Tibial nerve (tissue), 4 donors: ENCODE measurements at regions not wholly inside any gene's neighbourhood (a gene's known extent, or its start where the extent isn't known, plus 50 kb on each side); places are given as distances from the start of the nearest gene placed in this dataset.

Experiments
- DNase-seq, 2 donors: peaks; one replicate each; pipeline ENCODE4 v3.0.0-alpha.2; 2019; ENCODE audit warnings: low spot score in 2 of 2
- H3K27ac ChIP-seq, 4 donors: fragments of 200-600 bp; sonication (generic) in 3 of 4; one replicate each; pipeline ENCODE4 v1.5.1; 2017 to 2019; ENCODE audit warnings: mild to moderate bottlenecking in 1 of 4
- H3K27me3 ChIP-seq, 2 donors: fragments of 200-600 bp; sonication (generic) in 1 of 2; one replicate each; pipeline versions ENCODE4 v1.5.1 to v1.6.0; 2017 to 2019
- H3K36me3 ChIP-seq, 3 donors: fragments of 200-600 bp; sonication (generic); one replicate each; pipeline ENCODE4 v1.5.1; 2018 to 2019
- H3K4me1 ChIP-seq, 4 donors: fragments of 200-600 bp; sonication (generic) in 3 of 4; one replicate each; pipeline ENCODE4 v1.5.1; 2017 to 2019
- H3K4me3 ChIP-seq, 4 donors: fragments of 200-600 bp; sonication (generic) in 3 of 4; one replicate each; pipeline ENCODE4 v1.5.1; 2017 to 2019; ENCODE audit warnings: mild to moderate bottlenecking in 1 of 4, moderate library complexity in 1 of 4
- H3K9me3 ChIP-seq, 4 donors: fragments of 200-600 bp; sonication (generic) in 3 of 4; one replicate each; pipeline ENCODE4 v1.5.1; 2017 to 2019
- CTCF ChIP-seq, 5 experiments: fragments of 200-600 bp in 3 of 5; fragments of 450-650 bp in 2 of 5; sonication (generic) in 3 of 5; IDR thresholded peaks; one replicate each; pipeline ENCODE4 v1.5.1; 2016 to 2019; ENCODE audit warnings: antibody characterized with exemption in 5 of 5, mild to moderate bottlenecking in 3 of 5, moderate library complexity in 2 of 5
- EP300 ChIP-seq, 2 donors: sonication (generic); formaldehyde crosslinking; IDR thresholded peaks; one replicate each; pipeline ENCODE4 v1.6.1; 2017; ENCODE audit warnings: antibody characterized with exemption in 2 of 2, mild to moderate bottlenecking in 1 of 2
- POLR2A ChIP-seq, 2 donors: fragments of 450-650 bp; IDR thresholded peaks; one replicate each; pipeline ENCODE4 v1.6.1; 2017; ENCODE audit warnings: antibody characterized with exemption in 2 of 2, mild to moderate bottlenecking in 2 of 2, moderate library complexity in 2 of 2
- WGBS, 2 donors: methylation state at CpG; one replicate each; pipeline ENCODE4 v1.1.5; 2018; 5-methylcytosine and 5-hydroxymethylcytosine counted together

- Histone ChIP-seq H3K9me3 (no peaks in the 10 kb centered on the region), H3K4me3 (no peak overlapping the region), H3K27me3 (no peaks in the 10 kb centered on the region), H3K4me1 (no peaks in the 10 kb centered on the region), H3K36me3 (no peaks in the 10 kb centered on the region), H3K27ac (no peak overlapping the region)
- 94 to 97% methylated on average over 3 of the region's 3 CpGs for WGBS, 2 donors
- no peak for DNase-seq
- TF ChIP-seq EP300 (IDR thresholded peaks at IDR 0.05) (no peak), POLR2A (IDR thresholded peaks at IDR 0.05) (no peak), CTCF (IDR thresholded peaks at IDR 0.05) (no peak)
Measured at GRCh38 chr18:75753753-75754152, 326.2 kb upstream of the SMIM21 start.

GRCh38 chr18:75752740-75753263, 325.3 kb upstream of the SMIM21 start:
- 71 to 83% methylated on average over 8 to 11 of the region's 11 CpGs for WGBS, 2 donors
- Histone ChIP-seq H3K4me3 (no peak overlapping the region), H3K27me3 (no peaks in the 10 kb centered on the region), H3K36me3 (no peaks in the 10 kb centered on the region), H3K9me3 (no peaks in the 10 kb centered on the region), H3K4me1 (no peaks in the 10 kb centered on the region), H3K27ac (no peak overlapping the region)
- DNase-seq = no peak
- TF ChIP-seq POLR2A (IDR thresholded peaks at IDR 0.05) = no peak
- no peak for TF ChIP-seq EP300 (IDR thresholded peaks at IDR 0.05)
- no peak for TF ChIP-seq CTCF (IDR thresholded peaks at IDR 0.05)

GRCh38 chr18:75745147-75745546, 317.6 kb upstream of the SMIM21 start:
- H3K4me1 ChIP-seq = no peaks in the 10 kb centered on the region
- 92 to 93% methylated on average over 7 of the region's 7 CpGs for WGBS, 2 donors
- H3K9me3 ChIP-seq = no peaks in the 10 kb centered on the region
- H3K4me3 ChIP-seq = no peak overlapping the region
- TF ChIP-seq EP300 (IDR thresholded peaks at IDR 0.05) = no peak
- no peak for TF ChIP-seq POLR2A (IDR thresholded peaks at IDR 0.05)
- no peak for TF ChIP-seq CTCF (IDR thresholded peaks at IDR 0.05)
- H3K27ac ChIP-seq = no peak overlapping the region
- H3K27me3 ChIP-seq = no peaks in the 10 kb centered on the region
- DNase-seq = no peak
- H3K36me3 ChIP-seq = no peaks in the 10 kb centered on the region

GRCh38 chr18:75742516-75742915, 315.0 kb upstream of the SMIM21 start:
- no peak for DNase-seq
- TF ChIP-seq CTCF (IDR thresholded peaks at IDR 0.05) = no peak
- no peak for TF ChIP-seq POLR2A (IDR thresholded peaks at IDR 0.05)
- TF ChIP-seq EP300 (IDR thresholded peaks at IDR 0.05) = no peak
- Histone ChIP-seq H3K27ac (no peak overlapping the region), H3K36me3 (no peaks in the 10 kb centered on the region), H3K4me3 (no peak overlapping the region), H3K9me3 (no peaks in the 10 kb centered on the region), H3K4me1 (no peaks in the 10 kb centered on the region), H3K27me3 (no peaks in the 10 kb centered on the region)
- 42 to 46% methylated on average over 4 of the region's 4 CpGs for WGBS, 2 donors

GRCh38 chr18:75739682-75740081, 312.2 kb upstream of the SMIM21 start:
- no peak overlapping the region for H3K27ac ChIP-seq
- WGBS, 2 donors = 48 to 54% methylated on average over 7 of the region's 7 CpGs
- no peak for DNase-seq
- H3K27me3 ChIP-seq = no peaks in the 10 kb centered on the region
- H3K4me3 ChIP-seq = no peak overlapping the region
- H3K9me3 ChIP-seq = peaks cover 0 to 14% (median 0%) of the 10 kb centered on the region in 4 donors
- no peaks in the 10 kb centered on the region for H3K36me3 ChIP-seq
- H3K4me1 ChIP-seq = no peaks in the 10 kb centered on the region
- TF ChIP-seq CTCF (IDR thresholded peaks at IDR 0.05) (no peak), EP300 (IDR thresholded peaks at IDR 0.05) (no peak), POLR2A (IDR thresholded peaks at IDR 0.05) (no peak)
